Lung (tissue), 11 donors: ENCODE measurements at regions not wholly inside any gene's neighbourhood (a gene's known extent, or its start where the extent isn't known, plus 50 kb on each side); places are given as distances from the start of the nearest gene placed in this dataset.

Source experiments
- ATAC-seq: fragments of 200-7000 bp; cut with Tn5 transposase; one replicate; pipeline ENCODE4 v1.9.1; 2020; ENCODE audit warnings: moderate number of reproducible peaks; ENCODE audit not compliant: insufficient read depth, low FRiP score
- DNase-seq, 3 donors: peaks; one replicate each; pipeline ENCODE4 v3.0.0-alpha.2; 2013 to 2017
- H3K27ac ChIP-seq, 2 donors: one replicate each; pipeline ENCODE4 v1.5.1; 2013; ENCODE audit warnings: mild to moderate bottlenecking in 2 of 2, moderate library complexity in 2 of 2, control low read depth in 1 of 2, inconsistent platforms in 1 of 2, low read depth in 1 of 2, low read length in 1 of 2
- H3K27me3 ChIP-seq, 3 donors: one replicate each; pipeline ENCODE4 v1.5.1; 2013; ENCODE audit warnings: low read length in 2 of 3; ENCODE audit not compliant: control insufficient read depth in 3 of 3, insufficient read depth in 3 of 3
- H3K36me3 ChIP-seq, 4 donors: one replicate each; pipeline ENCODE4 v1.5.1; 2013; ENCODE audit warnings: low read length in 4 of 4, mild to moderate bottlenecking in 1 of 4, moderate library complexity in 1 of 4; ENCODE audit not compliant: control insufficient read depth in 4 of 4, insufficient read depth in 4 of 4
- H3K4me1 ChIP-seq, 5 donors: one replicate each; pipeline ENCODE4 v1.5.1; 2013; ENCODE audit warnings: low read length in 5 of 5, mild to moderate bottlenecking in 2 of 5, moderate library complexity in 1 of 5; ENCODE audit not compliant: control insufficient read depth in 5 of 5, insufficient read depth in 5 of 5
- H3K4me3 ChIP-seq: one replicate; pipeline ENCODE4 v1.5.1; 2013; ENCODE audit warnings: mild to moderate bottlenecking, control low read depth, moderate library complexity
- H3K9ac ChIP-seq, 2 donors: one replicate each; pipeline ENCODE4 v1.5.1; 2013; ENCODE audit warnings: low read length in 2 of 2, control low read depth in 1 of 2; ENCODE audit not compliant: insufficient read depth in 1 of 2
- H3K9me3 ChIP-seq, 4 donors: one replicate each; pipeline ENCODE4 v1.5.1; 2013; ENCODE audit warnings: low read length in 3 of 4, mild to moderate bottlenecking in 1 of 4, moderate library complexity in 1 of 4; ENCODE audit not compliant: control insufficient read depth in 4 of 4, insufficient read depth in 3 of 4
- CTCF ChIP-seq: IDR thresholded peaks from 2 replicates; pipeline ENCODE4 v1.5.1; 2012; ENCODE audit warnings: mild to moderate bottlenecking; ENCODE audit errors: control extremely low read depth, extremely low read depth
- WGBS, 2 donors: extraction: QIAGEN DNeasy Blood & Tissue Kit; methylation state at CpG; one replicate each; pipeline ENCODE4 v1.1.7; 2013; 5-methylcytosine and 5-hydroxymethylcytosine counted together
- donor health status: control.
- donor health status: control.
- donor health status: Bipolar disorder and iron deficiency.
- donor health status: healthy.
- donor health status: DM: yes; HTN: yes; CAD: no.

- Histone ChIP-seq H3K27me3 (no peaks in the 10 kb centered on the region), H3K36me3 (no peaks in the 10 kb centered on the region), H3K27ac (no peak overlapping the region), H3K9me3 (no peaks in the 10 kb centered on the region), H3K4me3 (no peak overlapping the region), H3K4me1 (no peaks in the 10 kb centered on the region), H3K9ac (no peak overlapping the region)
- ATAC-seq (no peak), DNase-seq (peak in 1 of 3 donors; percentile 0)
- TF ChIP-seq CTCF, result no peak
- 80 to 84% methylated on average over 3 of the region's 3 CpGs for WGBS, 2 donors
These were observed 191.9 kb upstream of the ANKFN1 start for GRCh38 chr17:55961386-55961785.

- no peak for ATAC-seq
- H3K36me3 ChIP-seq, result no peaks in the 10 kb centered on the region
- 24 to 30% methylated on average over 6 of the region's 6 CpGs for WGBS, 2 donors
- no peak for TF ChIP-seq CTCF
- H3K9me3 ChIP-seq, result no peaks in the 10 kb centered on the region
- no peak overlapping the region for H3K4me3 ChIP-seq
- H3K27me3 ChIP-seq, result no peaks in the 10 kb centered on the region
- H3K4me1 ChIP-seq, result no peaks in the 10 kb centered on the region
- DNase-seq, result peak; percentile 22 to 60 (median 25)
- no peak overlapping the region for H3K27ac ChIP-seq
- no peak overlapping the region for H3K9ac ChIP-seq
These were observed 190.3 kb upstream of the ANKFN1 start for GRCh38 chr17:55962951-55963401.

DNA sequence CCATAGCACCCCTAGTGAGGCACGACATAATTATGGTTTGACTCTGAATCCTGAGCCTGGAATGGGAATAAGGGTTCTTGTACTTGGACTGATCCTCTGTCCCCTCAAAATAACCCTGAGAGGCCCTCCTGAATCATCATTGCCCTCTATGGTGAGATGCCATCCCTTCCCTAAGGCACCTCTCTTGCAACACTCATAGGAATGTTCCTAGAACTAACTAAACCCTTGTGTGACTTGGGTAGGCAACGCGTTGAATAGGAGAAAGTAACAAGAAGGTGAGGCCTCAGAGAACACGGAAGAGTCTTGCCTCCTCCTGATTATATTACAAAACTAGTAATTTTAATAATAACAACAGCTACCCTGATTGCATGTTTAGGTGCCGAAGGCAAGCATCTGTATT lies 189.1 kb upstream of the ANKFN1 start:
- no peak overlapping the region for H3K4me3 ChIP-seq
- no peak overlapping the region for H3K27ac ChIP-seq
- H3K27me3 ChIP-seq, result no peaks in the 10 kb centered on the region
- no peaks in the 10 kb centered on the region for H3K4me1 ChIP-seq
- ATAC-seq, result no peak
- H3K9me3 ChIP-seq, result no peaks in the 10 kb centered on the region
- no peak overlapping the region for H3K9ac ChIP-seq
- no peak for DNase-seq
- no peaks in the 10 kb centered on the region for H3K36me3 ChIP-seq
- WGBS, 2 donors, result 92 to 96% methylated on average over 5 of the region's 5 CpGs
- TF ChIP-seq CTCF, result no peak

DNA sequence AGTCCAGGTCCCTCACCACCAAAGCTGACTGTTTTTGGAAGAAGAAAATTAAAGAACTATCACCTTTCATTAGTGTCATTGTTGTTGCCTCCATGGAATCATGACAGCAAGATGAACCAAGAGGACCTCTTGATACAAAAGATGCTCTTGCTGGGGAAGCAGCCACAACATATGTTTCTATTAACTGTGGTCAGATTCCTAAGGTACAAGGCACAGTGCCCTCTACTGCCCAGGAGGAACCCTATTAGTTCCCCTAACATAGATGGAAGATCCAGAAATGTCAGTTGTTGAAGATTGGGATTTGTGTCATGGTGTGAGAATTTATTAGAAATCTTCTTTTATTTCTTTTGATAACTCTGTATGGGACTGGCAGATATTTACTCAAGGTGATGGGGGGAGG lies 188.2 kb upstream of the ANKFN1 start:
- TF ChIP-seq CTCF, result no peak
- ATAC-seq (no peak), DNase-seq (no peak)
- Histone ChIP-seq H3K27ac (no peak overlapping the region), H3K4me3 (no peak overlapping the region), H3K9me3 (no peaks in the 10 kb centered on the region), H3K27me3 (no peaks in the 10 kb centered on the region), H3K4me1 (no peaks in the 10 kb centered on the region), H3K36me3 (no peaks in the 10 kb centered on the region), H3K9ac (no peak overlapping the region)
